NCI-H146 (cell line): ENCODE measurements at regions not wholly inside any gene's neighbourhood (a gene's known extent, or its start where the extent isn't known, plus 50 kb on each side); places are given as distances from the start of the nearest gene placed in this dataset.

Experiments
- DNase-seq: peaks from one replicate; lab custom pipeline; 2025; lab: John Stamatoyannopoulos, UW

- no peak for DNase-seq
Observed at GRCh38 chr3:77976079-77976478, 936.2 kb downstream of the ROBO2 start.

- DNase-seq, result no peak
Observed at GRCh38 chr3:78003090-78003489, 963.2 kb downstream of the ROBO2 start.

- no peak for DNase-seq
Observed at GRCh38 chr3:78004571-78004970, 964.7 kb downstream of the ROBO2 start.

- DNase-seq, result no peak
Observed at GRCh38 chr3:78013653-78014052, 973.8 kb downstream of the ROBO2 start.

GRCh38 chr3:78015856-78016255, 976.0 kb downstream of the ROBO2 start:
- no peak for DNase-seq

- DNase-seq, result no peak
Observed at GRCh38 chr3:78021710-78022109, 981.8 kb downstream of the ROBO2 start.

GRCh38 chr3:78022232-78022631, 982.3 kb downstream of the ROBO2 start:
- no peak for DNase-seq

- DNase-seq, result no peak
Observed at GRCh38 chr3:78023257-78023656, 983.4 kb downstream of the ROBO2 start.

GRCh38 chr3:78025916-78026315, 986.0 kb downstream of the ROBO2 start:
- no peak for DNase-seq

GRCh38 chr3:78026318-78026828, 986.5 kb downstream of the ROBO2 start:
- DNase-seq, result no peak

- DNase-seq, result no peak
Observed at GRCh38 chr3:78029775-78030174, 989.9 kb downstream of the ROBO2 start.

GRCh38 chr3:78035131-78035641, 995.3 kb downstream of the ROBO2 start:
- DNase-seq, result no peak

GRCh38 chr3:78041486-78041885, 1001.6 kb downstream of the ROBO2 start:
- DNase-seq, result no peak

GRCh38 chr3:78046566-78046965, 1006.7 kb downstream of the ROBO2 start:
- no peak for DNase-seq

- no peak for DNase-seq
Observed at GRCh38 chr3:78048698-78049097, 1008.8 kb downstream of the ROBO2 start.

GRCh38 chr3:78049521-78049920, 1009.6 kb downstream of the ROBO2 start:
- no peak for DNase-seq

GRCh38 chr3:78050276-78051065, 1010.6 kb downstream of the ROBO2 start:
- no peak for DNase-seq

GRCh38 chr3:78052746-78053145, 1012.8 kb downstream of the ROBO2 start:
- DNase-seq, result no peak

- no peak for DNase-seq
Observed at GRCh38 chr3:78066287-78066686, 1026.4 kb downstream of the ROBO2 start.

- no peak for DNase-seq
Observed at GRCh38 chr3:78070188-78070587, 1030.3 kb downstream of the ROBO2 start.

GRCh38 chr3:78076379-78076778, 1036.5 kb downstream of the ROBO2 start:
- DNase-seq, result no peak

GRCh38 chr3:78077178-78077577, 1037.3 kb downstream of the ROBO2 start:
- no peak for DNase-seq

GRCh38 chr3:78077842-78078241, 1037.9 kb downstream of the ROBO2 start:
- DNase-seq, result no peak

- DNase-seq, result no peak
Observed at GRCh38 chr3:78079514-78079913, 1039.6 kb downstream of the ROBO2 start.
